Thyroid gland (tissue), 4 donors: ENCODE measurements at regions not wholly inside any gene's neighbourhood (a gene's known extent, or its start where the extent isn't known, plus 50 kb on each side); places are given as distances from the start of the nearest gene placed in this dataset.

Experiments used
- DNase-seq, 2 donors: peaks; one replicate each; pipeline ENCODE4 v3.0.0-alpha.2; 2019
- H3K27ac ChIP-seq, 3 donors: fragments of 200-600 bp; sonication (generic); 1 replicate in 2 of 3; 2 replicates in 1 of 3; pipeline ENCODE4 v1.5.1; 2016 to 2019; ENCODE audit warnings: mild to moderate bottlenecking in 1 of 3, moderate library complexity in 1 of 3
- H3K27me3 ChIP-seq: fragments of 200-600 bp; sonication (generic); one replicate; pipeline ENCODE4 v1.5.1; 2019
- H3K36me3 ChIP-seq, 2 donors: fragments of 200-600 bp; sonication (generic); one replicate each; pipeline ENCODE4 v1.5.1; 2016 to 2019
- H3K4me1 ChIP-seq, 2 donors: fragments of 200-600 bp; sonication (generic); one replicate each; pipeline ENCODE4 v1.5.1; 2017 to 2019
- H3K4me3 ChIP-seq, 3 donors: fragments of 200-600 bp; sonication (generic); replicated peaks in 1 of 3; 1 replicate in 2 of 3; 2 replicates in 1 of 3; pipeline ENCODE4 v1.5.1; 2016; ENCODE audit warnings: mild to moderate bottlenecking in 1 of 3
- H3K9me3 ChIP-seq: fragments of 200-600 bp; sonication (generic); one replicate; pipeline ENCODE4 v1.5.1; 2017
- POLR2A ChIP-seq, 2 donors: fragments of 450-650 bp; IDR thresholded peaks; one replicate each; pipeline ENCODE4 v1.6.1; 2017; ENCODE audit warnings: antibody characterized with exemption in 2 of 2, mild to moderate bottlenecking in 2 of 2, moderate library complexity in 1 of 2
- WGBS, 2 donors: methylation state at CpG; one replicate each; pipeline ENCODE4 v1.1.5; 2017; 5-methylcytosine and 5-hydroxymethylcytosine counted together
- intact Hi-C: fragments of 100-400 bp; cut with DNase I; formaldehyde crosslinking; loops from one replicate; pipeline ENCODE4 v1.15.1; 2023
- TF ChIP-seq, protein P1 (sequence below), 6 experiments: fragments of 200-600 bp in 3 of 6; fragments of 450-650 bp in 3 of 6; sonication (generic) in 3 of 6; IDR thresholded peaks; one replicate each; pipeline ENCODE4 v1.5.1; 2016 to 2019; ENCODE audit warnings: antibody characterized with exemption in 6 of 6, mild to moderate bottlenecking in 2 of 6, inconsistent platforms in 1 of 6, moderate library complexity in 1 of 6

DNA sequence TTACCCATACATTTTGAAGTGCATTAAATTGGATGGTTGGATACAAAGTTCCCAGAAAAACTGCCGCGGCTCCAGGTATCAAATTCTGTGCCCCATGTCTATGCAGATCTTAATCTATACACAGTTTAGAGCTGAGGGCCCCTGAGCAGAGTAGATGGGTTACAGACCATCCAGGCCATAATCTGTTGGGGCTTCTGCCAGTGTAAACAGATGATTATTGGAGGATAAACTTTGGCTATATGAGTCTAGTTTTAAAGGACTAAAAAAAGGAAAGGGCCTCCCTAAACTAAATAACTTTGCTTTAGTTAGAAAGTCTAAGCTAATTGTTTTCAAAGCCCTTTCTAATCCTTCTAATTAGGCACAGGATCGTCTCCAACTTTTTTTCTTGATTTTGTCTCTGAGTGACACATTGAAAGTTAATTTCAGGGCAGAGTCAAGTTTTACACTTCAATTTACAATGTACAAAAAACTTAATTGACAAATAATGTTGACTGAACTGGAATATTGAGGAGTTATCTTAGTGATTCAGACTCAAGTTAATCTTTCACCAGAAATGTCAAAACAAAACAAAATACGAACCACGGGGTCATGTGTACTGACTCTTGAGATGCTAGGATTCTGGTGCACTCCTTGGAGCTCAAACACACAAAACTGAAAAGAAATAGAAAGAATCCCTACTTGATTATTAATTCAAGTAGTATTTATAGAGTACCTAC lies 133.9 kb upstream of the SCAF11 start:
- 48 to 52% methylated on average over 5 of the region's 5 CpGs for WGBS, 2 donors
- no peak for TF ChIP-seq POLR2A (IDR thresholded peaks at IDR 0.05)
- TF ChIP-seq, protein P1, sequence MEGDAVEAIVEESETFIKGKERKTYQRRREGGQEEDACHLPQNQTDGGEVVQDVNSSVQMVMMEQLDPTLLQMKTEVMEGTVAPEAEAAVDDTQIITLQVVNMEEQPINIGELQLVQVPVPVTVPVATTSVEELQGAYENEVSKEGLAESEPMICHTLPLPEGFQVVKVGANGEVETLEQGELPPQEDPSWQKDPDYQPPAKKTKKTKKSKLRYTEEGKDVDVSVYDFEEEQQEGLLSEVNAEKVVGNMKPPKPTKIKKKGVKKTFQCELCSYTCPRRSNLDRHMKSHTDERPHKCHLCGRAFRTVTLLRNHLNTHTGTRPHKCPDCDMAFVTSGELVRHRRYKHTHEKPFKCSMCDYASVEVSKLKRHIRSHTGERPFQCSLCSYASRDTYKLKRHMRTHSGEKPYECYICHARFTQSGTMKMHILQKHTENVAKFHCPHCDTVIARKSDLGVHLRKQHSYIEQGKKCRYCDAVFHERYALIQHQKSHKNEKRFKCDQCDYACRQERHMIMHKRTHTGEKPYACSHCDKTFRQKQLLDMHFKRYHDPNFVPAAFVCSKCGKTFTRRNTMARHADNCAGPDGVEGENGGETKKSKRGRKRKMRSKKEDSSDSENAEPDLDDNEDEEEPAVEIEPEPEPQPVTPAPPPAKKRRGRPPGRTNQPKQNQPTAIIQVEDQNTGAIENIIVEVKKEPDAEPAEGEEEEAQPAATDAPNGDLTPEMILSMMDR (IDR thresholded peaks at IDR 0.05): no peak
- Histone ChIP-seq H3K27me3 (no peaks in the 10 kb centered on the region), H3K9me3 (no peaks in the 10 kb centered on the region), H3K36me3 (no peaks in the 10 kb centered on the region), H3K27ac (no peak overlapping the region), H3K4me1 (peaks cover 0 to 5% of the 10 kb centered on the region in 2 donors), H3K4me3 (no peak overlapping the region)
- DNase-seq: no peak
- intact Hi-C loops: no loop called here

DNA sequence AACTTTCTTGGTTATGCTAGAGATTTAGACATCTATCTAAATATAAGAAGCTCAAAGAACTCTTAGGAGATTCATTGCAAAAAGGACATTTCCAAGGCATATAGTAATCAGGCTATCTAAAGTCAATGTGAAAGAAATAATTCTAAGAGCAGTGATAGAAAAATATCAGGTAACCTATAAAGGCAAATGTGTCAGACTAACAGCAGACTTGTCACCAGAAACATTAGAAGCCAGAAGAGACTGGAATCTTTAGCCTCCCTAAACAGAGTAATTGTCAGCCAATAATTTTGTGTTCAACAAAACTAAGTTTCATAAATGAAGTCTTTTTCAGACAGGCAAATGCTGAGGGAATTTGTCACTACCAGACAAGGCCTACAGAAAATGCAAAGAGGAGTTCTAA lies 122.0 kb upstream of the SCAF11 start:
- no peak for TF ChIP-seq POLR2A (IDR thresholded peaks at IDR 0.05)
- TF ChIP-seq, protein P1 (IDR thresholded peaks at IDR 0.05): no peak
- intact Hi-C loops: no loop called here
- no peaks in the 10 kb centered on the region for H3K4me1 ChIP-seq
- no peak overlapping the region for H3K27ac ChIP-seq
- H3K9me3 ChIP-seq: no peaks in the 10 kb centered on the region
- DNase-seq: no peak
- H3K27me3 ChIP-seq: no peaks in the 10 kb centered on the region
- H3K4me3 ChIP-seq: no peak overlapping the region
- no peaks in the 10 kb centered on the region for H3K36me3 ChIP-seq

DNA sequence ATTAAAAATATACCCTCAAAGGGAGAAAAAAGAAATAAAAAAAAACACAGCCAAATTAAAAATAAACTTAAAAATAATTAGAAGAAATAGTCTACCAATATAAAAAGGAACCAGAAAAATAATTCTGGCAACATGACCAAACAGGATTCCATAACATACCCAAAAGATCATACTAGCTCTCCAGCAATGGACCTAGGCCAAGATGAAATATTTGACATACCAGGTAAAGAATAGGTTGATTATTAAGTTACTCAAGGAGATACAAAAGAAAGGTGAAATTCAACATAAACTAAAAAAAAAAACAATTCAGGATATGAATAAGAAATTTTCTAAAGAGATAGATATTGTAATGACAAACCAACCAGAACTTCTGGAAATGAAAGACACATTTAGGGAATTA lies 121.3 kb upstream of the SCAF11 start:
- H3K4me3 ChIP-seq: no peak overlapping the region
- no peaks in the 10 kb centered on the region for H3K4me1 ChIP-seq
- H3K27me3 ChIP-seq: no peaks in the 10 kb centered on the region
- H3K36me3 ChIP-seq: no peaks in the 10 kb centered on the region
- intact Hi-C loops: no loop called here
- no peak for TF ChIP-seq POLR2A (IDR thresholded peaks at IDR 0.05)
- TF ChIP-seq, protein P1 (IDR thresholded peaks at IDR 0.05): no peak
- no peak overlapping the region for H3K27ac ChIP-seq
- H3K9me3 ChIP-seq: no peaks in the 10 kb centered on the region
- no peak for DNase-seq

DNA sequence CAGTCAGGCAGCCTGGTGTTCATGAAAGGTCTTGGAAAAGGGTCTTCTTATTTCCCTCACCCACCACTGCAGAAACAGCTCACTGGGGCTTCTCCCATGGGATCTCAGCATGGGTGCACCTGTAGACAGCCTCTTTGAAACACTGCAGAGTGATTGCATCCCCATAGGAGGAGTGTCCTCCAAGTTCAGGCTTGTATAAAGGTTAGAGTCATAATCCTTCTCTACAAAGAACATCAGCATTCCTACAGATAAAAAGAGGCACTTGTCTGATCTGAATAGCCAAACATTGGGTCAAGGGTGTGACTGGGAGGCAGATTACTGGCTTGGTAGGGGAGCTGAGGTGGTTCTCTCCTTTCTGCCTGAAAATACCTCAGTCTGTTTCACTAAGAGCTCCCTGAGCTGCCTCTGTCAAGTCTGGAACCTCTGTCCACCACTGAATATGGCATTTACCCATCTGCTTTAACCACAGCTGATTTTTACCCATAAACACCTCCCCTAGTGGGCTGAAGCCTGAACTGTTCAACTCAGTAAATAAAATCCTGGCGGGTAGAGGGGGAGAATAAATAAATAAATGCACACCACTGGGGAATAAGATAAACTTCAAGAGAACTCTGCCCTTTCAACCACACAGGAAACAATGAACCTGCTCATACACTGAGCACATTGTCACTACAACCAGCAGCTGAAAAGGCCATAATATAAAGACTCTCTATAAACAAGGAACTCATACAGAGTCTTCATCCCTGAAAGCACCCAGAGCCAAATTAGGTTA lies 120.7 kb upstream of the SCAF11 start:
- Histone ChIP-seq H3K4me1 (no peaks in the 10 kb centered on the region), H3K36me3 (no peaks in the 10 kb centered on the region), H3K9me3 (no peaks in the 10 kb centered on the region), H3K27ac (no peak overlapping the region), H3K4me3 (no peak overlapping the region), H3K27me3 (no peaks in the 10 kb centered on the region)
- 65 to 86% methylated on average over 1 of the region's 1 CpG for WGBS, 2 donors
- DNase-seq: no peak
- intact Hi-C loops: no loop called here
- TF ChIP-seq POLR2A (IDR thresholded peaks at IDR 0.05): no peak
- TF ChIP-seq, protein P1 (IDR thresholded peaks at IDR 0.05): no peak

DNA sequence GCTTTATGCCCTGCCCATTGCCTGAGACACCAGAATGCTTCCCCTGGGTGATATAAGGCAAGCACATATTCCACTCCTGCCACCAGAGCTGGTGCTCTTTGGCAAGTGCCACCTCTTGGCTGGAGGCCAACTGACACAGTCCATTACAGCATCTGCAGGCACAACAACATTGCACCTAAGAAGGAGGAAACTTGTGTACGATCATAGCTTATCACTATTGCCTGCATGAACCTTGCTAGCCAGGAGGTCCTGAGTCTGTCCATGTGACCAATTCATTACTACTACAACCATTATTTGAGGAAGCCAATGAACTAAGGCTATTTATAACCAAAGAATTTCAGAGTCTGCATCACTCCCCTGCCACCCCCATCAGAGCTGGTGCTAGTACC lies 119.8 kb upstream of the SCAF11 start:
- TF ChIP-seq, protein P1 (IDR thresholded peaks at IDR 0.05): no peak
- no peak for TF ChIP-seq POLR2A (IDR thresholded peaks at IDR 0.05)
- WGBS, 2 donors: 42 to 50% methylated on average over 1 of the region's 1 CpG
- intact Hi-C loops: no loop called here
- Histone ChIP-seq H3K27me3 (no peaks in the 10 kb centered on the region), H3K27ac (no peak overlapping the region), H3K4me3 (no peak overlapping the region), H3K36me3 (no peaks in the 10 kb centered on the region), H3K4me1 (no peaks in the 10 kb centered on the region), H3K9me3 (no peaks in the 10 kb centered on the region)
- peak; percentile 44 to 56 for DNase-seq
